CD14-positive monocyte (primary cell): ENCODE measurements at regions not wholly inside any gene's neighbourhood (a gene's known extent, or its start where the extent isn't known, plus 50 kb on each side); places are given as distances from the start of the nearest gene placed in this dataset.

ENCODE experiments used
- DNase-seq, 3 donors: peaks; one replicate each; pipeline ENCODE4 v3.0.0-alpha.2; 2011 to 2022
- H2AFZ ChIP-seq: 2 replicates; pipeline ENCODE4 v1.6.0; 2012; ENCODE audit warnings: mild to moderate bottlenecking, low read depth, low read length, inconsistent platforms; ENCODE audit not compliant: insufficient read depth, poor library complexity, severe bottlenecking
- H3K27ac ChIP-seq, 2 donors: 1 replicate in 1 of 2; 2 replicates in 1 of 2; pipeline ENCODE4 v1.5.1; 2012 to 2013; ENCODE audit warnings: low read length in 2 of 2, control low read depth in 1 of 2, inconsistent platforms in 1 of 2, low read depth in 1 of 2, mild to moderate bottlenecking in 1 of 2
- H3K27me3 ChIP-seq, 2 donors: one replicate each; pipeline versions ENCODE4 v1.6.0 to v1.6.1; 2011 to 2013; ENCODE audit warnings: low read length in 2 of 2; ENCODE audit not compliant: control insufficient read depth in 2 of 2, insufficient read depth in 2 of 2
- H3K36me3 ChIP-seq, 2 donors: replicated peaks in 1 of 2; 1 replicate in 1 of 2; 2 replicates in 1 of 2; pipeline versions ENCODE4 v1.5.1 to v1.6.1; 2012 to 2013; ENCODE audit warnings: low read length in 2 of 2, control low read depth in 1 of 2, inconsistent platforms in 1 of 2, mild to moderate bottlenecking in 1 of 2; ENCODE audit not compliant: insufficient read depth in 2 of 2, control insufficient read depth in 1 of 2
- H3K4me1 ChIP-seq, 2 donors: 1 replicate in 1 of 2; 2 replicates in 1 of 2; pipeline versions ENCODE4 v1.5.1 to v1.6.1; 2012 to 2013; ENCODE audit warnings: low read length in 2 of 2, control low read depth in 1 of 2, inconsistent platforms in 1 of 2, mild to moderate bottlenecking in 1 of 2, moderate library complexity in 1 of 2; ENCODE audit not compliant: insufficient read depth in 2 of 2, control insufficient read depth in 1 of 2
- H3K4me2 ChIP-seq: replicated peaks from 2 replicates; pipeline ENCODE3; 2012; ENCODE audit warnings: low read length, moderate library complexity, mild to moderate bottlenecking; ENCODE audit not compliant: poor library complexity, severe bottlenecking; ENCODE audit errors: extremely low read depth
- H3K4me3 ChIP-seq, 3 experiments: fragments of 200-600 bp in 1 of 3; sonication (generic) in 1 of 3; replicated peaks in 1 of 3; 1 replicate in 2 of 3; 2 replicates in 1 of 3; pipeline ENCODE4 v1.5.1; 2011 to 2013; ENCODE audit warnings: low read length in 3 of 3, mild to moderate bottlenecking in 3 of 3, control low read depth in 2 of 3, low read depth in 2 of 3, inconsistent platforms in 1 of 3, moderate library complexity in 1 of 3
- H3K79me2 ChIP-seq: 2 replicates; pipeline ENCODE4 v1.6.0; 2012; ENCODE audit warnings: mild to moderate bottlenecking, control low read depth, inconsistent platforms, low read length, moderate library complexity; ENCODE audit not compliant: insufficient read depth
- H3K9ac ChIP-seq: 2 replicates; pipeline ENCODE4 v1.6.0; 2017; ENCODE audit warnings: low read length, mild to moderate bottlenecking; ENCODE audit not compliant: insufficient read depth, poor library complexity, severe bottlenecking
- H3K9me3 ChIP-seq, 2 donors: replicated peaks in 1 of 2; 1 replicate in 1 of 2; 2 replicates in 1 of 2; pipeline versions ENCODE4 v1.5.1 to v1.6.1; 2012 to 2013; ENCODE audit warnings: low read length in 2 of 2, control low read depth in 1 of 2; ENCODE audit not compliant: control insufficient read depth in 1 of 2, insufficient read depth in 1 of 2
- H4K20me1 ChIP-seq: 2 replicates; pipeline ENCODE4 v1.6.0; 2012; ENCODE audit warnings: mild to moderate bottlenecking, low read length, control low read depth, moderate library complexity; ENCODE audit not compliant: insufficient read depth
- H3K27ac Mint-ChIP-seq, 7 donors: one replicate each; pipeline ENCODE4 v1.8.0; 2020; ENCODE audit warnings: mild to moderate bottlenecking in 7 of 7, mixed read lengths in 7 of 7, moderate library complexity in 6 of 7, inconsistent platforms in 2 of 7
- H3K27me3 Mint-ChIP-seq, 3 donors: one replicate each; pipeline ENCODE4 v1.8.0; 2021 to 2022; ENCODE audit warnings: low read depth in 3 of 3, mild to moderate bottlenecking in 3 of 3, mixed read lengths in 3 of 3, moderate library complexity in 3 of 3, inconsistent platforms in 1 of 3
- H3K36me3 Mint-ChIP-seq, 2 donors: one replicate each; pipeline ENCODE4 v1.8.0; 2020; ENCODE audit warnings: mixed read lengths in 2 of 2, inconsistent platforms in 1 of 2, mild to moderate bottlenecking in 1 of 2
- H3K4me1 Mint-ChIP-seq: one replicate; pipeline ENCODE4 v1.8.0; 2020; ENCODE audit warnings: mild to moderate bottlenecking, mixed read lengths
- H3K4me3 Mint-ChIP-seq, 2 donors: one replicate each; pipeline ENCODE4 v1.8.0; 2020; ENCODE audit warnings: mild to moderate bottlenecking in 2 of 2, mixed read lengths in 2 of 2, moderate library complexity in 1 of 2
- H3K9me3 Mint-ChIP-seq, 7 donors: one replicate each; pipeline ENCODE4 v1.8.0; 2020 to 2022; ENCODE audit warnings: mixed read lengths in 7 of 7, mild to moderate bottlenecking in 6 of 7, moderate library complexity in 6 of 7, inconsistent platforms in 2 of 7
- CTCF ChIP-seq: fragments of 200-600 bp; IDR thresholded peaks from one replicate; pipeline ENCODE4 v1.8.0; 2022; ENCODE audit warnings: antibody characterized with exemption, mild to moderate bottlenecking
- WGBS: methylation state at CpG from one replicate; pipeline ENCODE4 v1.1.5; 2013; ENCODE audit warnings: missing lambda C conversion rate; ENCODE audit not compliant: insufficient coverage; 5-methylcytosine and 5-hydroxymethylcytosine counted together
- intact Hi-C, 2 donors: fragments of 100-400 bp; cut with micrococcal nuclease; formaldehyde crosslinking; loops; one replicate each; pipeline versions ENCODE4 v1.15.0 to v1.15.1; 2023

DNA sequence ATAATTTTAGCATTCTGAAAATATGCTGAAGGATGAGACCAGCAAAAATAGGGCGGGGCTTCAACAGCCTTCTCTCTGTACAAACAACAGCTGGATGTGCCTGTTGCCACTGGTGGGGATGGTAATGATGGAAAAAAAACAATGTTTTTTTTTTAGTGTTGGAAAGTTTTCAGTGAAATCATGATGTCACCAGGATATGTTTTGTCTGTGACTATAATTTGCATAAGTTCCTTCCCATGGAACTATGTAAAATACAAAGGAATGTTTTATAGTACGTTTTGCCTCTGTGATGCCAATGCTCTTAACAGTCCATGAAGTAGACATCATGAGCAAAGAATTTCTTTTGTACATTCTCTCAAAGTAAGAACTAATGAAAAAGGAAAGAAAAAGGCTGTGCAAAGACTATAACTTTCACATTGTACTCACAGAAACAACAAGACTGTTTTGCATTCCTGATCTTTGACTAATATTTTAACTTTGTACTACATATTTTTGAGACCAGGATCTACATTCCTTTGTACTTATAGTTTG, 589.7 kb downstream of the SPRY1 start:
- no CpG with 5 or more reads among the region's 2 CpGs for WGBS
- no peaks in the 10 kb centered on the region for H3K4me1 Mint-ChIP-seq
- H3K4me1 ChIP-seq, result no peaks in the 10 kb centered on the region
- H3K9me3 Mint-ChIP-seq, result peaks cover 0 to 7% (median 2%) of the 10 kb centered on the region in 7 donors
- H3K4me3 ChIP-seq, result no peak overlapping the region
- no peak overlapping the region for H2AFZ ChIP-seq
- no peaks in the 10 kb centered on the region for H3K79me2 ChIP-seq
- no peak overlapping the region for H3K4me2 ChIP-seq
- H3K9ac ChIP-seq, result no peak overlapping the region
- no peaks in the 10 kb centered on the region for H3K27me3 Mint-ChIP-seq
- H3K27ac Mint-ChIP-seq, result no peak overlapping the region
- no peak for TF ChIP-seq CTCF
- H4K20me1 ChIP-seq, result no peaks in the 10 kb centered on the region
- no peaks in the 10 kb centered on the region for H3K27me3 ChIP-seq
- H3K9me3 ChIP-seq, result no peaks in the 10 kb centered on the region
- H3K36me3 Mint-ChIP-seq, result no peaks in the 10 kb centered on the region
- DNase-seq, result no peak
- H3K36me3 ChIP-seq, result no peaks in the 10 kb centered on the region
- no peak overlapping the region for H3K4me3 Mint-ChIP-seq
- no peak overlapping the region for H3K27ac ChIP-seq
- intact Hi-C loops, result no loop called here

GRCh38 chr4:123987408-123987807, 590.8 kb downstream of the SPRY1 start:
- no peak overlapping the region for H3K9ac ChIP-seq
- no peak overlapping the region for H3K4me2 ChIP-seq
- H2AFZ ChIP-seq, result no peak overlapping the region
- H4K20me1 ChIP-seq, result no peaks in the 10 kb centered on the region
- Mint-ChIP-seq H3K27me3 (no peaks in the 10 kb centered on the region), H3K4me3 (no peak overlapping the region), H3K36me3 (no peaks in the 10 kb centered on the region), H3K4me1 (no peaks in the 10 kb centered on the region), H3K27ac (no peak overlapping the region), H3K9me3 (peaks cover 2 to 9% (median 4%) of the 10 kb centered on the region in 7 donors)
- no peak for DNase-seq
- no peak overlapping the region for H3K27ac ChIP-seq
- peaks cover 3 to 7% of the 10 kb centered on the region in 2 donors for H3K9me3 ChIP-seq
- WGBS, result 70% methylated on average over 2 of the region's 3 CpGs
- H3K4me3 ChIP-seq, result no peak overlapping the region
- intact Hi-C loops, result no loop called here
- no peaks in the 10 kb centered on the region for H3K4me1 ChIP-seq
- no peak for TF ChIP-seq CTCF
- no peaks in the 10 kb centered on the region for H3K79me2 ChIP-seq
- H3K36me3 ChIP-seq, result no peaks in the 10 kb centered on the region
- H3K27me3 ChIP-seq, result no peaks in the 10 kb centered on the region
